Natural killer cell (primary cell): ENCODE measurements at regions not wholly inside any gene's neighbourhood (a gene's known extent, or its start where the extent isn't known, plus 50 kb on each side); places are given as distances from the start of the nearest gene placed in this dataset.

ENCODE experiments used
- ATAC-seq, 3 donors: fragments of 150-1000 bp in 2 of 3; fragments of 200-7000 bp in 1 of 3; cut with Tn5 transposase; 1 replicate in 1 of 3; 2 replicates in 2 of 3; pipeline ENCODE4 v1.10.0; 2021; ENCODE audit warnings: mild to moderate bottlenecking in 2 of 3, moderate library complexity in 2 of 3
- DNase-seq, 2 donors: peaks; one replicate each; pipeline versions ENCODE4 v3.0.0 to v3.0.0-alpha.2; 2013 to 2021; ENCODE audit warnings: mixed read lengths in 1 of 2
- H3K27ac ChIP-seq: one replicate; pipeline ENCODE4 v1.5.1; 2013; ENCODE audit warnings: mild to moderate bottlenecking, low read length
- H3K27me3 ChIP-seq: one replicate; pipeline ENCODE4 v1.6.1; 2013; ENCODE audit warnings: low read length; ENCODE audit not compliant: control insufficient read depth, insufficient read depth
- H3K36me3 ChIP-seq: one replicate; pipeline ENCODE4 v1.6.1; 2013; ENCODE audit warnings: low read length; ENCODE audit not compliant: control insufficient read depth, insufficient read depth
- H3K4me1 ChIP-seq: one replicate; pipeline ENCODE4 v1.6.1; 2013; ENCODE audit warnings: low read length; ENCODE audit not compliant: control insufficient read depth, insufficient read depth
- H3K4me3 ChIP-seq: one replicate; pipeline ENCODE4 v1.5.1; 2013; ENCODE audit warnings: low read length
- H3K9me3 ChIP-seq: one replicate; pipeline ENCODE4 v1.6.1; 2013; ENCODE audit warnings: low read length; ENCODE audit not compliant: control insufficient read depth, insufficient read depth
- H3K27ac Mint-ChIP-seq, 2 donors: one replicate each; pipeline ENCODE4 v1.8.0; 2022; ENCODE audit warnings: mild to moderate bottlenecking in 2 of 2, mixed read lengths in 2 of 2, moderate library complexity in 1 of 2
- H3K27me3 Mint-ChIP-seq, 2 donors: one replicate each; pipeline ENCODE4 v1.8.0; 2022; ENCODE audit warnings: low read depth in 2 of 2, mixed read lengths in 2 of 2
- H3K36me3 Mint-ChIP-seq: one replicate; pipeline ENCODE4 v1.8.0; 2022; ENCODE audit warnings: mixed read lengths
- H3K4me1 Mint-ChIP-seq, 2 donors: one replicate each; pipeline ENCODE4 v1.8.0; 2022; ENCODE audit warnings: mixed read lengths in 2 of 2
- H3K4me3 Mint-ChIP-seq: one replicate; pipeline ENCODE4 v1.8.0; 2022; ENCODE audit warnings: mild to moderate bottlenecking, moderate library complexity, mixed read lengths
- H3K9me3 Mint-ChIP-seq, 2 donors: one replicate each; pipeline ENCODE4 v1.8.0; 2022; ENCODE audit warnings: mixed read lengths in 2 of 2
- CTCF ChIP-seq: fragments of 200-600 bp; IDR thresholded peaks from one replicate; pipeline ENCODE4 v1.8.0; 2022; ENCODE audit warnings: antibody characterized with exemption
- WGBS: methylation state at CpG from one replicate; pipeline ENCODE4 v1.1.7; 2013; ENCODE audit warnings: missing lambda C conversion rate; ENCODE audit not compliant: insufficient coverage; 5-methylcytosine and 5-hydroxymethylcytosine counted together
- intact Hi-C: fragments of 100-400 bp; cut with micrococcal nuclease; formaldehyde crosslinking; loops from one replicate; pipeline ENCODE4 v1.14.2; 2022

- Mint-ChIP-seq H3K27ac (no peak overlapping the region), H3K4me1 (no peaks in the 10 kb centered on the region), H3K4me3 (no peak overlapping the region), H3K36me3 (no peaks in the 10 kb centered on the region), H3K27me3 (peaks cover 7 to 12% of the 10 kb centered on the region in 2 donors), H3K9me3 (no peaks in the 10 kb centered on the region)
- Histone ChIP-seq H3K27me3 (peaks cover 4% of the 10 kb centered on the region), H3K4me1 (peaks cover 4% of the 10 kb centered on the region), H3K27ac (no peak overlapping the region), H3K9me3 (peaks cover 5% of the 10 kb centered on the region), H3K36me3 (no peaks in the 10 kb centered on the region), H3K4me3 (no peak overlapping the region)
- WGBS: 99% methylated on average over 5 of the region's 5 CpGs
- TF ChIP-seq CTCF: no peak
- DNase-seq (no peak), ATAC-seq (no peak)
- intact Hi-C loops: no loop called here
Observed at GRCh38 chr17:77534137-77534536, 393.4 kb downstream of the SEC14L1 start.

- Histone ChIP-seq H3K9me3 (peaks cover 5% of the 10 kb centered on the region), H3K4me1 (peaks cover 4% of the 10 kb centered on the region), H3K4me3 (no peak overlapping the region), H3K27me3 (no peaks in the 10 kb centered on the region), H3K27ac (no peak overlapping the region), H3K36me3 (no peaks in the 10 kb centered on the region)
- ATAC-seq (peak in 1 of 3 donors; percentile 28), DNase-seq (no peak)
- Mint-ChIP-seq H3K27ac (no peak overlapping the region), H3K4me3 (no peak overlapping the region), H3K27me3 (peaks cover 10 to 11% of the 10 kb centered on the region in 2 donors), H3K4me1 (no peaks in the 10 kb centered on the region), H3K9me3 (no peaks in the 10 kb centered on the region), H3K36me3 (no peaks in the 10 kb centered on the region)
- 30% methylated on average over 10 of the region's 10 CpGs for WGBS
- TF ChIP-seq CTCF: no peak
- intact Hi-C loops: no loop called here
Observed at GRCh38 chr17:77535435-77535834, 394.7 kb downstream of the SEC14L1 start.

- WGBS: 76% methylated on average over 4 of the region's 6 CpGs
- no peaks in the 10 kb centered on the region for H3K36me3 ChIP-seq
- H3K36me3 Mint-ChIP-seq: no peaks in the 10 kb centered on the region
- H3K4me3 Mint-ChIP-seq: no peak overlapping the region
- no peaks in the 10 kb centered on the region for H3K27me3 ChIP-seq
- no peak for DNase-seq
- no peak for TF ChIP-seq CTCF
- peaks cover 4% of the 10 kb centered on the region for H3K4me1 ChIP-seq
- peaks cover 5% of the 10 kb centered on the region for H3K9me3 ChIP-seq
- peaks cover 10 to 14% of the 10 kb centered on the region in 2 donors for H3K27me3 Mint-ChIP-seq
- intact Hi-C loops: no loop called here
- H3K27ac ChIP-seq: no peak overlapping the region
- no peak for ATAC-seq
- H3K4me1 Mint-ChIP-seq: no peaks in the 10 kb centered on the region
- H3K9me3 Mint-ChIP-seq: no peaks in the 10 kb centered on the region
- no peak overlapping the region for H3K4me3 ChIP-seq
- no peak overlapping the region for H3K27ac Mint-ChIP-seq
Observed at GRCh38 chr17:77535892-77536291, 395.1 kb downstream of the SEC14L1 start.

- peaks cover 16 to 19% of the 10 kb centered on the region in 2 donors for H3K27me3 Mint-ChIP-seq
- WGBS: 98% methylated on average over 6 of the region's 7 CpGs
- no peaks in the 10 kb centered on the region for H3K36me3 Mint-ChIP-seq
- Histone ChIP-seq H3K27me3 (no peaks in the 10 kb centered on the region), H3K4me1 (peaks cover 4% of the 10 kb centered on the region), H3K36me3 (no peaks in the 10 kb centered on the region), H3K9me3 (peaks cover 5% of the 10 kb centered on the region), H3K4me3 (no peak overlapping the region), H3K27ac (no peak overlapping the region)
- DNase-seq (no peak), ATAC-seq (no peak)
- H3K9me3 Mint-ChIP-seq: no peaks in the 10 kb centered on the region
- H3K4me3 Mint-ChIP-seq: no peak overlapping the region
- no peak overlapping the region for H3K27ac Mint-ChIP-seq
- intact Hi-C loops: no loop called here
- no peak for TF ChIP-seq CTCF
- H3K4me1 Mint-ChIP-seq: no peaks in the 10 kb centered on the region
Observed at GRCh38 chr17:77537566-77537965, 396.8 kb downstream of the SEC14L1 start.
